WTC11 (cell line): ENCODE measurements at regions not wholly inside any gene's neighbourhood (a gene's known extent, or its start where the extent isn't known, plus 50 kb on each side); places are given as distances from the start of the nearest gene placed in this dataset.

Source experiments
- CBFB ChIP-seq: sonication (generic); formaldehyde crosslinking; IDR thresholded peaks from 2 replicates; pipeline ENCODE4 v1.8.1; 2022; ENCODE audit warnings: mild to moderate bottlenecking, low read depth, missing genetic modification reagents
- CREM ChIP-seq: sonication (generic); formaldehyde crosslinking; IDR thresholded peaks from 2 replicates; pipeline ENCODE4 v1.8.1; 2022; ENCODE audit warnings: mild to moderate bottlenecking, missing genetic modification reagents, moderate library complexity
- NFYB ChIP-seq: sonication (generic); formaldehyde crosslinking; conservative IDR thresholded peaks from 2 replicates; pipeline ENCODE4 v1.8.0; 2022; ENCODE audit warnings: low read depth, missing genetic modification reagents
- SP1 ChIP-seq: sonication (generic); formaldehyde crosslinking; conservative IDR thresholded peaks from 2 replicates; pipeline ENCODE4 v1.8.1; 2022; ENCODE audit warnings: missing genetic modification reagents
- TEAD1 ChIP-seq: sonication (generic); formaldehyde crosslinking; IDR thresholded peaks from 2 replicates; pipeline ENCODE4 v1.8.0; 2022; ENCODE audit warnings: mild to moderate bottlenecking, missing genetic modification reagents
- TF ChIP-seq, protein P1 (sequence below): sonication (generic); formaldehyde crosslinking; IDR thresholded peaks from 2 replicates; pipeline ENCODE4 v1.8.0; 2022; ENCODE audit warnings: mild to moderate bottlenecking, missing genetic modification reagents
- TF ChIP-seq, protein P2 (sequence below): fragments of 200-600 bp; IDR thresholded peaks from 2 replicates; pipeline ENCODE4 v1.8.0; 2022; ENCODE audit warnings: antibody characterized with exemption
- TF ChIP-seq, protein P3 (sequence below): sonication (generic); formaldehyde crosslinking; IDR thresholded peaks from 2 replicates; pipeline ENCODE4 v1.8.1; 2022; ENCODE audit warnings: low read depth, mild to moderate bottlenecking, moderate library complexity, missing genetic modification reagents, borderline replicate concordance
- TF ChIP-seq, protein P4 (sequence below): sonication (generic); formaldehyde crosslinking; conservative IDR thresholded peaks from 2 replicates; pipeline ENCODE4 v1.8.1; 2022; ENCODE audit warnings: mild to moderate bottlenecking, missing genetic modification reagents
- TF ChIP-seq, protein P5 (sequence below): sonication (generic); formaldehyde crosslinking; IDR thresholded peaks from 2 replicates; pipeline ENCODE4 v1.8.1; 2022; ENCODE audit warnings: low read depth, missing genetic modification reagents, borderline replicate concordance
- TF ChIP-seq, protein P6 (sequence below): sonication (generic); formaldehyde crosslinking; IDR thresholded peaks from 2 replicates; pipeline ENCODE4 v1.8.0; 2022; ENCODE audit warnings: mild to moderate bottlenecking, missing genetic modification reagents
- TF ChIP-seq, protein P7 (sequence below): sonication (generic); formaldehyde crosslinking; IDR thresholded peaks from 2 replicates; pipeline ENCODE4 v1.8.1; 2023; ENCODE audit warnings: mild to moderate bottlenecking, moderate library complexity, missing genetic modification reagents
- TF ChIP-seq, protein P8 (sequence below): sonication (generic); formaldehyde crosslinking; IDR thresholded peaks from 2 replicates; pipeline ENCODE4 v1.8.0; 2022; ENCODE audit warnings: mild to moderate bottlenecking, missing genetic modification reagents

DNA sequence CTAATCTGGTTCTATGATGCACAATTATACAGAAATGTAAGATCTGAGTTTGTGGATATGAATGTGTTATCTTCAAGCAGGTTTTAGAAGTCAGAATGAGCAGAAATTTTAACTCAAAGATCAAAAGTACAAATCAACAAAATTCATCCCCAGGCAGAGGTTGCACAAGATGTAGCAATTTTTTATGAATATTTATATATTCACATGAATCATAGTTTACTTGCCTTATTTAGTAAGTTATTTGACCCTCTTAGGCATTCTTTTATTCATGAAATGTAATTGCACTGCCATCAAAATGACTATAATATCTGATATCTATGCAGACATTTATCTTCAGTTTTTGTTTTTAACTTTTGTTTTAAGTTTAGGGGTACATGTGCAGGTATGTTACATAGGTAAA lies 103.1 kb upstream of the DAZL start:
- TF ChIP-seq, protein P1, sequence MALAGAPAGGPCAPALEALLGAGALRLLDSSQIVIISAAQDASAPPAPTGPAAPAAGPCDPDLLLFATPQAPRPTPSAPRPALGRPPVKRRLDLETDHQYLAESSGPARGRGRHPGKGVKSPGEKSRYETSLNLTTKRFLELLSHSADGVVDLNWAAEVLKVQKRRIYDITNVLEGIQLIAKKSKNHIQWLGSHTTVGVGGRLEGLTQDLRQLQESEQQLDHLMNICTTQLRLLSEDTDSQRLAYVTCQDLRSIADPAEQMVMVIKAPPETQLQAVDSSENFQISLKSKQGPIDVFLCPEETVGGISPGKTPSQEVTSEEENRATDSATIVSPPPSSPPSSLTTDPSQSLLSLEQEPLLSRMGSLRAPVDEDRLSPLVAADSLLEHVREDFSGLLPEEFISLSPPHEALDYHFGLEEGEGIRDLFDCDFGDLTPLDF = no peak
- TF ChIP-seq, protein P2, sequence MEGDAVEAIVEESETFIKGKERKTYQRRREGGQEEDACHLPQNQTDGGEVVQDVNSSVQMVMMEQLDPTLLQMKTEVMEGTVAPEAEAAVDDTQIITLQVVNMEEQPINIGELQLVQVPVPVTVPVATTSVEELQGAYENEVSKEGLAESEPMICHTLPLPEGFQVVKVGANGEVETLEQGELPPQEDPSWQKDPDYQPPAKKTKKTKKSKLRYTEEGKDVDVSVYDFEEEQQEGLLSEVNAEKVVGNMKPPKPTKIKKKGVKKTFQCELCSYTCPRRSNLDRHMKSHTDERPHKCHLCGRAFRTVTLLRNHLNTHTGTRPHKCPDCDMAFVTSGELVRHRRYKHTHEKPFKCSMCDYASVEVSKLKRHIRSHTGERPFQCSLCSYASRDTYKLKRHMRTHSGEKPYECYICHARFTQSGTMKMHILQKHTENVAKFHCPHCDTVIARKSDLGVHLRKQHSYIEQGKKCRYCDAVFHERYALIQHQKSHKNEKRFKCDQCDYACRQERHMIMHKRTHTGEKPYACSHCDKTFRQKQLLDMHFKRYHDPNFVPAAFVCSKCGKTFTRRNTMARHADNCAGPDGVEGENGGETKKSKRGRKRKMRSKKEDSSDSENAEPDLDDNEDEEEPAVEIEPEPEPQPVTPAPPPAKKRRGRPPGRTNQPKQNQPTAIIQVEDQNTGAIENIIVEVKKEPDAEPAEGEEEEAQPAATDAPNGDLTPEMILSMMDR = no peak
- TF ChIP-seq CREM = no peak
- TF ChIP-seq SP1 = no peak
- TF ChIP-seq, protein P3, sequence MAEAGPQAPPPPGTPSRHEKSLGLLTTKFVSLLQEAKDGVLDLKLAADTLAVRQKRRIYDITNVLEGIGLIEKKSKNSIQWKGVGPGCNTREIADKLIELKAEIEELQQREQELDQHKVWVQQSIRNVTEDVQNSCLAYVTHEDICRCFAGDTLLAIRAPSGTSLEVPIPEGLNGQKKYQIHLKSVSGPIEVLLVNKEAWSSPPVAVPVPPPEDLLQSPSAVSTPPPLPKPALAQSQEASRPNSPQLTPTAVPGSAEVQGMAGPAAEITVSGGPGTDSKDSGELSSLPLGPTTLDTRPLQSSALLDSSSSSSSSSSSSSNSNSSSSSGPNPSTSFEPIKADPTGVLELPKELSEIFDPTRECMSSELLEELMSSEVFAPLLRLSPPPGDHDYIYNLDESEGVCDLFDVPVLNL (CRISPR knock-in tag) = no peak
- no peak for TF ChIP-seq NFYB (CRISPR knock-in tag)
- TF ChIP-seq, protein P4, sequence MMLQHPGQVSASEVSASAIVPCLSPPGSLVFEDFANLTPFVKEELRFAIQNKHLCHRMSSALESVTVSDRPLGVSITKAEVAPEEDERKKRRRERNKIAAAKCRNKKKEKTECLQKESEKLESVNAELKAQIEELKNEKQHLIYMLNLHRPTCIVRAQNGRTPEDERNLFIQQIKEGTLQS (CRISPR knock-in tag) = no peak
- TF ChIP-seq, protein P5, sequence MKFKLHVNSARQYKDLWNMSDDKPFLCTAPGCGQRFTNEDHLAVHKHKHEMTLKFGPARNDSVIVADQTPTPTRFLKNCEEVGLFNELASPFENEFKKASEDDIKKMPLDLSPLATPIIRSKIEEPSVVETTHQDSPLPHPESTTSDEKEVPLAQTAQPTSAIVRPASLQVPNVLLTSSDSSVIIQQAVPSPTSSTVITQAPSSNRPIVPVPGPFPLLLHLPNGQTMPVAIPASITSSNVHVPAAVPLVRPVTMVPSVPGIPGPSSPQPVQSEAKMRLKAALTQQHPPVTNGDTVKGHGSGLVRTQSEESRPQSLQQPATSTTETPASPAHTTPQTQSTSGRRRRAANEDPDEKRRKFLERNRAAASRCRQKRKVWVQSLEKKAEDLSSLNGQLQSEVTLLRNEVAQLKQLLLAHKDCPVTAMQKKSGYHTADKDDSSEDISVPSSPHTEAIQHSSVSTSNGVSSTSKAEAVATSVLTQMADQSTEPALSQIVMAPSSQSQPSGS (CRISPR knock-in tag) = no peak
- TF ChIP-seq, protein P6, sequence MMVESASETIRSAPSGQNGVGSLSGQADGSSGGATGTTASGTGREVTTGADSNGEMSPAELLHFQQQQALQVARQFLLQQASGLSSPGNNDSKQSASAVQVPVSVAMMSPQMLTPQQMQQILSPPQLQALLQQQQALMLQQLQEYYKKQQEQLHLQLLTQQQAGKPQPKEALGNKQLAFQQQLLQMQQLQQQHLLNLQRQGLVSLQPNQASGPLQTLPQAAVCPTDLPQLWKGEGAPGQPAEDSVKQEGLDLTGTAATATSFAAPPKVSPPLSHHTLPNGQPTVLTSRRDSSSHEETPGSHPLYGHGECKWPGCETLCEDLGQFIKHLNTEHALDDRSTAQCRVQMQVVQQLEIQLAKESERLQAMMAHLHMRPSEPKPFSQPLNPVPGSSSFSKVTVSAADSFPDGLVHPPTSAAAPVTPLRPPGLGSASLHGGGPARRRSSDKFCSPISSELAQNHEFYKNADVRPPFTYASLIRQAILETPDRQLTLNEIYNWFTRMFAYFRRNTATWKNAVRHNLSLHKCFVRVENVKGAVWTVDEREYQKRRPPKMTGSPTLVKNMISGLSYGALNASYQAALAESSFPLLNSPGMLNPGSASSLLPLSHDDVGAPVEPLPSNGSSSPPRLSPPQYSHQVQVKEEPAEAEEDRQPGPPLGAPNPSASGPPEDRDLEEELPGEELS (CRISPR knock-in tag) = no peak
- TF ChIP-seq CBFB (CRISPR knock-in tag) = no peak
- TF ChIP-seq TEAD1 (CRISPR knock-in tag) = no peak
- TF ChIP-seq, protein P7, sequence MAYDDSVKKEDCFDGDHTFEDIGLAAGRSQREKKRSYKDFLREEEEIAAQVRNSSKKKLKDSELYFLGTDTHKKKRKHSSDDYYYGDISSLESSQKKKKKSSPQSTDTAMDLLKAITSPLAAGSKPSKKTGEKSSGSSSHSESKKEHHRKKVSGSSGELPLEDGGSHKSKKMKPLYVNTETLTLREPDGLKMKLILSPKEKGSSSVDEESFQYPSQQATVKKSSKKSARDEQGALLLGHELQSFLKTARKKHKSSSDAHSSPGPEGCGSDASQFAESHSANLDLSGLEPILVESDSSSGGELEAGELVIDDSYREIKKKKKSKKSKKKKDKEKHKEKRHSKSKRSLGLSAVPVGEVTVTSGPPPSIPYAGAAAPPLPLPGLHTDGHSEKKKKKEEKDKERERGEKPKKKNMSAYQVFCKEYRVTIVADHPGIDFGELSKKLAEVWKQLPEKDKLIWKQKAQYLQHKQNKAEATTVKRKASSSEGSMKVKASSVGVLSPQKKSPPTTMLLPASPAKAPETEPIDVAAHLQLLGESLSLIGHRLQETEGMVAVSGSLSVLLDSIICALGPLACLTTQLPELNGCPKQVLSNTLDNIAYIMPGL = no peak
- TF ChIP-seq, protein P8, sequence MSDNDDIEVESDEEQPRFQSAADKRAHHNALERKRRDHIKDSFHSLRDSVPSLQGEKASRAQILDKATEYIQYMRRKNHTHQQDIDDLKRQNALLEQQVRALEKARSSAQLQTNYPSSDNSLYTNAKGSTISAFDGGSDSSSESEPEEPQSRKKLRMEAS = no peak
